Loucy (cell line): ENCODE measurements at regions not wholly inside any gene's neighbourhood (a gene's known extent, or its start where the extent isn't known, plus 50 kb on each side); places are given as distances from the start of the nearest gene placed in this dataset.

Experiments
- H2AFZ ChIP-seq: fragments of 200-600 bp; sonication (generic); 2 replicates; pipeline ENCODE4 v1.6.0; 2016; ENCODE audit warnings: antibody characterized with exemption, mild to moderate bottlenecking, low read length, moderate library complexity
- H3F3A ChIP-seq: fragments of 200-600 bp; 2 replicates; pipeline ENCODE4 v1.6.0; 2016; ENCODE audit warnings: antibody characterized with exemption, low read depth, mild to moderate bottlenecking
- H3K27me3 ChIP-seq: fragments of 200-600 bp; sonication (generic); 2 replicates; pipeline ENCODE4 v1.6.1; 2014; ENCODE audit warnings: low read length, mild to moderate bottlenecking; ENCODE audit not compliant: insufficient read depth, poor library complexity, severe bottlenecking
- H3K36me3 ChIP-seq: fragments of 200-600 bp; sonication (generic); 2 replicates; pipeline ENCODE4 v1.6.1; 2016; ENCODE audit warnings: low read length; ENCODE audit not compliant: insufficient read depth
- H3K4me1 ChIP-seq: fragments of 200-600 bp; sonication (generic); 2 replicates; pipeline ENCODE4 v1.5.1; 2014; ENCODE audit warnings: low read length, mild to moderate bottlenecking; ENCODE audit not compliant: insufficient read depth, poor library complexity, severe bottlenecking
- H3K4me2 ChIP-seq: fragments of 200-600 bp; sonication (generic); 2 replicates; pipeline ENCODE4 v1.6.0; 2014; ENCODE audit warnings: antibody characterized with exemption, low read length, low read depth, mild to moderate bottlenecking; ENCODE audit not compliant: poor library complexity, severe bottlenecking
- H3K4me3 ChIP-seq: fragments of 200-600 bp; sonication (generic); 2 replicates; pipeline ENCODE4 v1.5.1; 2014; ENCODE audit warnings: low read length, mild to moderate bottlenecking, mixed read lengths; ENCODE audit not compliant: poor library complexity, severe bottlenecking
- H3K79me2 ChIP-seq: fragments of 200-600 bp; sonication (generic); 2 replicates; pipeline ENCODE4 v1.6.1; 2014; ENCODE audit warnings: low read length; ENCODE audit not compliant: insufficient read depth
- H3K9ac ChIP-seq: fragments of 200-600 bp; sonication (generic); 2 replicates; pipeline ENCODE4 v1.6.0; 2014; ENCODE audit warnings: mild to moderate bottlenecking, low read depth, low read length, moderate library complexity; ENCODE audit not compliant: poor library complexity, severe bottlenecking
- H3K9me2 ChIP-seq: fragments of 200-600 bp; sonication (generic); replicated peaks from 2 replicates; pipeline ENCODE4 v1.6.1; 2016; ENCODE audit warnings: low read depth, low read length, mixed read lengths
- H3K9me3 ChIP-seq: fragments of 200-600 bp; sonication (generic); 2 replicates; pipeline ENCODE4 v1.6.1; 2014; ENCODE audit warnings: mild to moderate bottlenecking, antibody characterized with exemption, low read length, low read depth; ENCODE audit not compliant: insufficient read depth
- H4K20me1 ChIP-seq: fragments of 200-600 bp; sonication (generic); 2 replicates; pipeline ENCODE4 v1.6.0; 2014; ENCODE audit warnings: antibody characterized with exemption, low read length, mild to moderate bottlenecking; ENCODE audit not compliant: insufficient read depth, poor library complexity, severe bottlenecking
- EZH2phosphoT487 ChIP-seq: fragments of 200-600 bp; IDR thresholded peaks from 2 replicates; pipeline ENCODE4 v1.6.1; 2018; ENCODE audit warnings: antibody characterized with exemption, mild to moderate bottlenecking, moderate library complexity, borderline replicate concordance
- TF ChIP-seq, protein P1 (sequence below): fragments of 200-600 bp; sonication (generic); conservative IDR thresholded peaks from 2 replicates; pipeline ENCODE4 v1.5.1; 2014; ENCODE audit warnings: mild to moderate bottlenecking, antibody characterized with exemption, low read length

DNA sequence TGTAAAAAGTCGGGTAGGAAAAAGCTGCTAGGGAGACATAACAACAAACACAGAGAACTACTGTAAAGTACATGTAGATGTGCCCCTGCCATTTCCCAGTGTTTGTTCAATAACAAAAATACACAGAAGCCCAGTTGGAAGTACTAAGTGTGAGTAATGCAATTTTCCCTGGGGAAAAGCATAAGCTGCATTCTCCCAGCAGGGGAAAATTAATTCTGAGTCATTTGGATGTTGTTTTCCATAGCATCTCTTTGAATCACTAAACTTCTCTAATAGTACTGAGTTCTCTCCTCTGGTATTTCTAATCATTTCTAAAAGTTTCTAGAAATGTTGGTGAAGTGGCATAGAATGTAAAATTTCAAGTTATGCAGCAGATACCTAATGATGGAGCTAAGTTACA, 1114.9 kb downstream of the C4orf33 start:
- H3K4me1 ChIP-seq, result no peaks in the 10 kb centered on the region
- H3K9me3 ChIP-seq, result no peaks in the 10 kb centered on the region
- H4K20me1 ChIP-seq, result no peaks in the 10 kb centered on the region
- no peak overlapping the region for H3K9ac ChIP-seq
- no peak overlapping the region for H2AFZ ChIP-seq
- H3K36me3 ChIP-seq, result no peaks in the 10 kb centered on the region
- H3K4me2 ChIP-seq, result no peak overlapping the region
- no peaks in the 10 kb centered on the region for H3F3A ChIP-seq
- H3K9me2 ChIP-seq, result no peaks in the 10 kb centered on the region
- TF ChIP-seq, protein P1, sequence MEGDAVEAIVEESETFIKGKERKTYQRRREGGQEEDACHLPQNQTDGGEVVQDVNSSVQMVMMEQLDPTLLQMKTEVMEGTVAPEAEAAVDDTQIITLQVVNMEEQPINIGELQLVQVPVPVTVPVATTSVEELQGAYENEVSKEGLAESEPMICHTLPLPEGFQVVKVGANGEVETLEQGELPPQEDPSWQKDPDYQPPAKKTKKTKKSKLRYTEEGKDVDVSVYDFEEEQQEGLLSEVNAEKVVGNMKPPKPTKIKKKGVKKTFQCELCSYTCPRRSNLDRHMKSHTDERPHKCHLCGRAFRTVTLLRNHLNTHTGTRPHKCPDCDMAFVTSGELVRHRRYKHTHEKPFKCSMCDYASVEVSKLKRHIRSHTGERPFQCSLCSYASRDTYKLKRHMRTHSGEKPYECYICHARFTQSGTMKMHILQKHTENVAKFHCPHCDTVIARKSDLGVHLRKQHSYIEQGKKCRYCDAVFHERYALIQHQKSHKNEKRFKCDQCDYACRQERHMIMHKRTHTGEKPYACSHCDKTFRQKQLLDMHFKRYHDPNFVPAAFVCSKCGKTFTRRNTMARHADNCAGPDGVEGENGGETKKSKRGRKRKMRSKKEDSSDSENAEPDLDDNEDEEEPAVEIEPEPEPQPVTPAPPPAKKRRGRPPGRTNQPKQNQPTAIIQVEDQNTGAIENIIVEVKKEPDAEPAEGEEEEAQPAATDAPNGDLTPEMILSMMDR, result no peak
- TF ChIP-seq EZH2phosphoT487, result no peak
- no peaks in the 10 kb centered on the region for H3K79me2 ChIP-seq
- no peaks in the 10 kb centered on the region for H3K27me3 ChIP-seq
- no peak overlapping the region for H3K4me3 ChIP-seq

- Histone ChIP-seq H3F3A (no peaks in the 10 kb centered on the region), H3K36me3 (no peaks in the 10 kb centered on the region), H3K4me2 (no peak overlapping the region), H3K9me3 (no peaks in the 10 kb centered on the region), H3K4me1 (no peaks in the 10 kb centered on the region), H3K79me2 (no peaks in the 10 kb centered on the region), H3K9ac (no peak overlapping the region), H3K9me2 (no peaks in the 10 kb centered on the region), H2AFZ (no peak overlapping the region), H4K20me1 (no peaks in the 10 kb centered on the region), H3K27me3 (no peaks in the 10 kb centered on the region), H3K4me3 (no peak overlapping the region)
- TF ChIP-seq, protein P1, result no peak
- no peak for TF ChIP-seq EZH2phosphoT487
Observed at GRCh38 chr4:130214268-130214667, 1118.3 kb downstream of the C4orf33 start.

- Histone ChIP-seq H3K27me3 (no peaks in the 10 kb centered on the region), H4K20me1 (no peaks in the 10 kb centered on the region), H3K9me3 (no peaks in the 10 kb centered on the region), H3K36me3 (no peaks in the 10 kb centered on the region), H3K4me2 (peak overlapping the region; percentile 68), H2AFZ (peak overlapping the region; percentile 93), H3K9me2 (no peaks in the 10 kb centered on the region), H3K9ac (no peak overlapping the region), H3F3A (no peaks in the 10 kb centered on the region), H3K79me2 (no peaks in the 10 kb centered on the region), H3K4me3 (peak overlapping the region; percentile 63), H3K4me1 (no peaks in the 10 kb centered on the region)
- TF ChIP-seq, protein P1, result no peak
- TF ChIP-seq EZH2phosphoT487, result no peak
Observed at GRCh38 chr4:130233377-130234047, 1137.6 kb downstream of the C4orf33 start.
